ENCODE measurements at regions not wholly inside any gene's neighbourhood (a gene's known extent, or its start where the extent isn't known, plus 50 kb on each side); places are given as distances from the start of the nearest gene placed in this dataset.
A peak's percentile ranks its signal among the peaks of the same experiment; 100 is the strongest.

GRCh38 chr2:8281950-8282857 is 399.7 kb upstream of the ID2 start:
- no peak for DNase-seq

GRCh38 chr2:8282858-8283252 is 399.0 kb upstream of the ID2 start:
- no peak for DNase-seq

- no peak for DNase-seq
Measured at GRCh38 chr2:8285081-8285480, 396.8 kb upstream of the ID2 start.

GRCh38 chr2:8285898-8286297 is 396.0 kb upstream of the ID2 start:
- DNase-seq: no peak

GRCh38 chr2:8288206-8288605 is 393.6 kb upstream of the ID2 start:
- no peak for DNase-seq

GRCh38 chr2:8289111-8289510 is 392.7 kb upstream of the ID2 start:
- DNase-seq: no peak

GRCh38 chr2:8290771-8291352 is 391.0 kb upstream of the ID2 start:
- no peak for DNase-seq

GRCh38 chr2:8296306-8296705 is 385.6 kb upstream of the ID2 start:
- DNase-seq: no peak

- no peak for DNase-seq
Measured at GRCh38 chr2:8297376-8298231, 384.3 kb upstream of the ID2 start.

- no peak for DNase-seq
Measured at GRCh38 chr2:8298783-8299182, 383.1 kb upstream of the ID2 start.

GRCh38 chr2:8300216-8300615 is 381.6 kb upstream of the ID2 start:
- no peak for DNase-seq

- no peak for DNase-seq
Measured at GRCh38 chr2:8300905-8301304, 381.0 kb upstream of the ID2 start.

GRCh38 chr2:8303322-8303832 is 378.5 kb upstream of the ID2 start:
- peak; percentile 59 for DNase-seq

- no peak for DNase-seq
Measured at GRCh38 chr2:8304821-8305766, 376.8 kb upstream of the ID2 start.

GRCh38 chr2:8306530-8307351 is 375.1 kb upstream of the ID2 start:
- DNase-seq: no peak

- no peak for DNase-seq
Measured at GRCh38 chr2:8307606-8308180, 374.2 kb upstream of the ID2 start.

- DNase-seq: no peak
Measured at GRCh38 chr2:8309131-8309530, 372.7 kb upstream of the ID2 start.

GRCh38 chr2:8310557-8311455 is 371.1 kb upstream of the ID2 start:
- DNase-seq: peak; percentile 36

- no peak for DNase-seq
Measured at GRCh38 chr2:8312221-8312620, 369.6 kb upstream of the ID2 start.

All from activated CD4-positive, alpha-beta T cell treated with anti-CD3 and anti-CD28 coated beads, Interleukin-2, amount 50 U/mL, for 1 hour (primary cell).